ENCODE measurements at regions not wholly inside any gene's neighbourhood (a gene's known extent, or its start where the extent isn't known, plus 50 kb on each side); places are given as distances from the start of the nearest gene placed in this dataset.

- TF ChIP-seq, protein P1, sequence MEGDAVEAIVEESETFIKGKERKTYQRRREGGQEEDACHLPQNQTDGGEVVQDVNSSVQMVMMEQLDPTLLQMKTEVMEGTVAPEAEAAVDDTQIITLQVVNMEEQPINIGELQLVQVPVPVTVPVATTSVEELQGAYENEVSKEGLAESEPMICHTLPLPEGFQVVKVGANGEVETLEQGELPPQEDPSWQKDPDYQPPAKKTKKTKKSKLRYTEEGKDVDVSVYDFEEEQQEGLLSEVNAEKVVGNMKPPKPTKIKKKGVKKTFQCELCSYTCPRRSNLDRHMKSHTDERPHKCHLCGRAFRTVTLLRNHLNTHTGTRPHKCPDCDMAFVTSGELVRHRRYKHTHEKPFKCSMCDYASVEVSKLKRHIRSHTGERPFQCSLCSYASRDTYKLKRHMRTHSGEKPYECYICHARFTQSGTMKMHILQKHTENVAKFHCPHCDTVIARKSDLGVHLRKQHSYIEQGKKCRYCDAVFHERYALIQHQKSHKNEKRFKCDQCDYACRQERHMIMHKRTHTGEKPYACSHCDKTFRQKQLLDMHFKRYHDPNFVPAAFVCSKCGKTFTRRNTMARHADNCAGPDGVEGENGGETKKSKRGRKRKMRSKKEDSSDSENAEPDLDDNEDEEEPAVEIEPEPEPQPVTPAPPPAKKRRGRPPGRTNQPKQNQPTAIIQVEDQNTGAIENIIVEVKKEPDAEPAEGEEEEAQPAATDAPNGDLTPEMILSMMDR (IDR thresholded peaks at IDR 0.05; ENCODE audit: low read depth, low read length) = no peak
- no peak for TF ChIP-seq EZH2phosphoT487 (IDR thresholded peaks at IDR 0.05; ENCODE audit: low read depth)
These were observed 351.6 kb upstream of the DUSP10 start for GRCh38 chr1:222093518-222093917.
